ENCODE measurements at regions not wholly inside any gene's neighbourhood (a gene's known extent, or its start where the extent isn't known, plus 50 kb on each side); places are given as distances from the start of the nearest gene placed in this dataset.

DNA sequence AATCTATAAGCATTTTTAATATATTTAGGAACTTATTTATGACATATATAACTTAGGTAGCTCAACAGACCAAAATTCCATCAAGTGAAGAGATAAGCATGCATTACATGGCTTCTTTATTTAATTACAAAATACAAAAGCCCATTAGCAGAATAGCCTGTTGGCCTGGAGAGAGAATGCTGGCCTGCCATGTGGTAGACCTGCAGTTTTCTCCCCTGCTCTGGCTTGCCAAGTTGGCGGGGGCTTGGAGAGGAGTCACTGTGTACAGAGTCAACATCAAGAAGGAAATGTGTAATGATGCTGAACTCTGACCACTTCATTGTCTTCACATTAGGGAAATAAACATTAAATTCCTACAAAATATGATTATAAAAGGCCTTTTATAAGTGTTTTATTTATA, 69.8 kb upstream of the CNTLN start:
- H3K4me1 ChIP-seq (ENCODE audit: insufficient read depth, low read length) = peaks cover 4% of the 10 kb centered on the region
- no peaks in the 10 kb centered on the region for H4K20me1 ChIP-seq (ENCODE audit: insufficient read depth, low read length)
- H3K27me3 ChIP-seq (ENCODE audit: insufficient read depth, low read length) = no peaks in the 10 kb centered on the region
- TF ChIP-seq, protein P1, sequence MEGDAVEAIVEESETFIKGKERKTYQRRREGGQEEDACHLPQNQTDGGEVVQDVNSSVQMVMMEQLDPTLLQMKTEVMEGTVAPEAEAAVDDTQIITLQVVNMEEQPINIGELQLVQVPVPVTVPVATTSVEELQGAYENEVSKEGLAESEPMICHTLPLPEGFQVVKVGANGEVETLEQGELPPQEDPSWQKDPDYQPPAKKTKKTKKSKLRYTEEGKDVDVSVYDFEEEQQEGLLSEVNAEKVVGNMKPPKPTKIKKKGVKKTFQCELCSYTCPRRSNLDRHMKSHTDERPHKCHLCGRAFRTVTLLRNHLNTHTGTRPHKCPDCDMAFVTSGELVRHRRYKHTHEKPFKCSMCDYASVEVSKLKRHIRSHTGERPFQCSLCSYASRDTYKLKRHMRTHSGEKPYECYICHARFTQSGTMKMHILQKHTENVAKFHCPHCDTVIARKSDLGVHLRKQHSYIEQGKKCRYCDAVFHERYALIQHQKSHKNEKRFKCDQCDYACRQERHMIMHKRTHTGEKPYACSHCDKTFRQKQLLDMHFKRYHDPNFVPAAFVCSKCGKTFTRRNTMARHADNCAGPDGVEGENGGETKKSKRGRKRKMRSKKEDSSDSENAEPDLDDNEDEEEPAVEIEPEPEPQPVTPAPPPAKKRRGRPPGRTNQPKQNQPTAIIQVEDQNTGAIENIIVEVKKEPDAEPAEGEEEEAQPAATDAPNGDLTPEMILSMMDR (IDR thresholded peaks at IDR 0.05; ENCODE audit: extremely low read depth, low read depth, low read length) = no peak
- H3K27ac ChIP-seq (ENCODE audit: low read depth, low read length) = no peak overlapping the region
- no peak overlapping the region for H2AFZ ChIP-seq (ENCODE audit: low read length)
- no peaks in the 10 kb centered on the region for H3K79me2 ChIP-seq (ENCODE audit: insufficient read depth, low read length)
- no peak overlapping the region for H3K4me2 ChIP-seq (ENCODE audit: insufficient read depth, low read length)
- no peaks in the 10 kb centered on the region for H3K9me3 ChIP-seq (ENCODE audit: low read depth, low read length)
- DNase-seq (ENCODE audit: insufficient read length, low spot score, missing footprints) = no peak
- H3K36me3 ChIP-seq (ENCODE audit: insufficient read depth, low read length) = no peaks in the 10 kb centered on the region
- H3K4me3 ChIP-seq (ENCODE audit: insufficient read depth, low read length) = no peak overlapping the region

DNA sequence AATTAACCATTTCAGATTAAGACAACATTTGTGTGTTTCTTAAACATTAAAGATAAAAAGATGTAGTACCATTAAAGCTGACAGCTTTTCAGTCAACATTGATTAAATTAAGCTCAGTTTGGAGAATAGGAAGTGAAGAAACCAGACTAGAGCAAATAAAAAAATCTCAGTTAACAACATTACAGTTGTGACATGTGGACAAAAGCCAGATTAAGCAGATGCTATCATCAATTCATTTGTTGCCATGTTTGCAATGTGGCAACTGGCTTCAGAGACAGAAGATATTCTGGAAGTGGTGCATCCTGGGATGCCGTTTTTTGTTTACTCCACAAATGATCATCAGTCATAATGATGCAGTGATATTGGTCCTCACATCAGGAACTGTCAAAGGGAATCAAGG, 70.3 kb upstream of the CNTLN start:
- Histone ChIP-seq H3K36me3 (ENCODE audit: insufficient read depth, low read length) (no peaks in the 10 kb centered on the region), H3K79me2 (ENCODE audit: insufficient read depth, low read length) (no peaks in the 10 kb centered on the region), H3K27ac (ENCODE audit: low read depth, low read length) (no peak overlapping the region), H3K4me1 (ENCODE audit: insufficient read depth, low read length) (peaks cover 4% of the 10 kb centered on the region), H3K4me3 (ENCODE audit: insufficient read depth, low read length) (no peak overlapping the region), H2AFZ (ENCODE audit: low read length) (no peak overlapping the region), H4K20me1 (ENCODE audit: insufficient read depth, low read length) (no peaks in the 10 kb centered on the region), H3K9me3 (ENCODE audit: low read depth, low read length) (no peaks in the 10 kb centered on the region), H3K27me3 (ENCODE audit: insufficient read depth, low read length) (no peaks in the 10 kb centered on the region), H3K4me2 (ENCODE audit: insufficient read depth, low read length) (no peak overlapping the region)
- no peak for DNase-seq (ENCODE audit: insufficient read length, low spot score, missing footprints)
- TF ChIP-seq, protein P1 (IDR thresholded peaks at IDR 0.05; ENCODE audit: extremely low read depth, low read depth, low read length) = no peak

DNA sequence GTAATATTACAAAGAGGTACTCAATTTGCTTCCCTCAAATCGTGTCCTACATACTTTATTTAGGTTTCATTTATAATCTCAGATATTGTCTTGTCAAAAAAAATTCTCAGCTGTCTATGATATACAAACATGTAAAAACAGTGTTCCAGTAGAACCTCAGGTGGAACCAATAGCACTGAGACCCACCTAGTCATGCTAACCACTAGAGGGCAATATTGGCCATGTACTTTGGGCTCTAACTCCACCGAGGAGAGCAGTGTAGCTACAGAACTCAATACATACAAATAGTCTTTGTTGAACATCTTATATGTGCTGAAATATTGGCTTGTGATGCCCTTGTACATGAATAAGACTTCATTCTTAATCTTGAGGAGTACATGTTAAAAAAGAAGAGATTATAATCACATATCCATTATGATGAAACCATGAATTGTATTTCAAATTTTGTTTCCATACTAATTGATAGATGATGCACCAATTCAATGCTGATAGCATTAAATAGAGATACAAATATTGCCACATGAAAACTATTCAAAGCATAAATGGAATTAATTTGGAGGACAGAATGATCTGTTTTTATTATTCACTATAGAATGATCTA, 71.2 kb upstream of the CNTLN start:
- Histone ChIP-seq H4K20me1 (ENCODE audit: insufficient read depth, low read length) (no peaks in the 10 kb centered on the region), H3K27me3 (ENCODE audit: insufficient read depth, low read length) (no peaks in the 10 kb centered on the region), H3K4me3 (ENCODE audit: insufficient read depth, low read length) (no peak overlapping the region), H3K79me2 (ENCODE audit: insufficient read depth, low read length) (no peaks in the 10 kb centered on the region), H3K27ac (ENCODE audit: low read depth, low read length) (no peak overlapping the region), H2AFZ (ENCODE audit: low read length) (no peak overlapping the region), H3K4me2 (ENCODE audit: insufficient read depth, low read length) (no peak overlapping the region), H3K9me3 (ENCODE audit: low read depth, low read length) (no peaks in the 10 kb centered on the region), H3K4me1 (ENCODE audit: insufficient read depth, low read length) (peaks cover 4% of the 10 kb centered on the region), H3K36me3 (ENCODE audit: insufficient read depth, low read length) (no peaks in the 10 kb centered on the region)
- TF ChIP-seq, protein P1 (IDR thresholded peaks at IDR 0.05; ENCODE audit: extremely low read depth, low read depth, low read length) = peak; percentile 90
- peak; percentile 84 for DNase-seq (ENCODE audit: insufficient read length, low spot score, missing footprints)

DNA sequence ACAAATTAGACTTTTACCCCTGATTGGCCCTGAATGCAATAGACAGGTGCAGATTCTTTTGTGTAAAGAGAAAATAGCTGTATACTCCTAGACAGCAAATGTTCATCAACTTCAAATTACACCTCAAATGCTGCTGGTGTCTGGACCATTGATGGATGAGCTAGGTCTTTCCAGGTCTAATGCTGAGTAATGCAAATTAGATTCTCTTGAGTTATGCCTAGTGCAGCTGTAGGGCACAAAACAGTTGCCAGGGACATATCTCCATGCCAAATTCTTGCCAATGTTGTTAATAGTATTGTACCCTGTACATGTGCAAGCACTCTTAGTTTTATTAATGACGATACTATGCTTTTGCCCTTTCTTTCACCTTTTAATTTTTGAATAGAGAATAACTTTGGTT, 72.3 kb upstream of the CNTLN start:
- Histone ChIP-seq H3K4me1 (ENCODE audit: insufficient read depth, low read length) (peaks cover 4% of the 10 kb centered on the region), H3K9me3 (ENCODE audit: low read depth, low read length) (no peaks in the 10 kb centered on the region), H3K27me3 (ENCODE audit: insufficient read depth, low read length) (no peaks in the 10 kb centered on the region), H4K20me1 (ENCODE audit: insufficient read depth, low read length) (no peaks in the 10 kb centered on the region), H3K4me2 (ENCODE audit: insufficient read depth, low read length) (no peak overlapping the region), H3K4me3 (ENCODE audit: insufficient read depth, low read length) (no peak overlapping the region), H3K27ac (ENCODE audit: low read depth, low read length) (no peak overlapping the region), H3K79me2 (ENCODE audit: insufficient read depth, low read length) (no peaks in the 10 kb centered on the region), H2AFZ (ENCODE audit: low read length) (no peak overlapping the region), H3K36me3 (ENCODE audit: insufficient read depth, low read length) (no peaks in the 10 kb centered on the region)
- TF ChIP-seq, protein P1 (IDR thresholded peaks at IDR 0.05; ENCODE audit: extremely low read depth, low read depth, low read length) = no peak
- no peak for DNase-seq (ENCODE audit: insufficient read length, low spot score, missing footprints)

Data from osteoblast (primary cell).